GM19324 (cell line): ENCODE measurements at regions not wholly inside any gene's neighbourhood (a gene's known extent, or its start where the extent isn't known, plus 50 kb on each side); places are given as distances from the start of the nearest gene placed in this dataset.

Experiments used
- ATAC-seq: cut with Tn5 transposase; IDR thresholded peaks from one replicate; pipeline ENCODE4 v1.9.1; 2021; ENCODE audit warnings: mild to moderate bottlenecking, moderate library complexity; ENCODE audit not compliant: unreplicated experiment, low FRiP score

DNA sequence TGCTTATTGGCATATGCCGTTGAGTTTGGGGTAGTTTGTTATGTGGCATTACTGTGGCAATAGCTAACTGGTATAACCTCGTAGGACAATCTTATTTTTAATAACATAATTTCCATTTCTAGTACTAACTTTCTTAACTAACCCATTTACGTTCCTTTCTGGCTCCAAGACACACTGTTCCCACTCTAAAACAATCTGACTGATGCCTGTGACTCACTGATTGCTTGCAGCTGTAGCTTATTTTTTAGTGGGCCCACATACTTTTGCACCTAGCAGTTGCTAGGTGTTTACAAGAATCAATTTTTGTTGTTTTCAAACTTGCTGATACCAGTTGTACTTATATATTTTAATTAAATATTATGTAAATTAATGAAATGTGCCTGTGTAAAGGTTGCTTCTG lies 52.2 kb downstream of the FAT3 start:
- ATAC-seq: no peak

DNA sequence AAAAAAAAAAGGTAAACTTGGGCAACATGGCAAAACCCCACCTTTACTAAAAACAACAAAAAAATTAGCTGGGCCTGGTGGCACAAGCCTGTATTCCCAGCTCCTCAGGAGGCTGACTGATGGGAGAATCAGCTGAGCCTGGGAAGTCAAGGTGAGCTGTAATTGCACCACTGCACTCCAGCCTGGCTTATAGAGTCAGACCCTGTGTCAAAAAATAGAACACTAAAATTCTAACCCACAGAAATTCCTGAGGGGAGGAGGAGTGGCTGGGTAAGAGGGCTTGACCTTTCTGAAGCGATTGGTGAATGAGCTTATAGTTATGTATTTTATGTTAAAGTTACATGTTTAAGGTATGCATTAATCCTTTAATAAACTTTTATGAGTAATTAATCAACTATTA lies 53.3 kb downstream of the FAT3 start:
- ATAC-seq: no peak

- no peak for ATAC-seq
These were observed 54.3 kb downstream of the FAT3 start for GRCh38 chr11:92278791-92279433.

GRCh38 chr11:92284107-92284506 lies 59.5 kb downstream of the FAT3 start:
- no peak for ATAC-seq

GRCh38 chr11:92284558-92284957 lies 59.9 kb downstream of the FAT3 start:
- no peak for ATAC-seq

DNA sequence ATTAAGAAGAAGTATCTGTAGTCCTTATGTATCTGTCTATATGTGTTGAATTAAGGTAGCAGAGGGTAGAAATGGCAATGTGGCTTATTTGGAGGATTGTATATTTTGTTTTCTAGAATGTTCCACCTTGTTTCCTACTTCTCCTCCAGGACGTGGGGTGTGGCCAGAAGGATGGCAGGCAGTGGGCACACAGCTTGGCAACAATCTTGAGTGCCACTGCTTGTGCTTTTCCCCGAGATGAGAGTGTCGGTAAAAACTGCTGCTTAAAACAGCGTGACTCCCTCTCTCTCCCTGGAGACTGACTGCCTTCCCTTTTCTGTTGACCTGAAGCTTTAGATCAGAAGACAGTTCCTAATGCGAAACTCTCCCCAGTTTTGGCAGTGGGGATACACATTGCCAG lies 61.2 kb downstream of the FAT3 start:
- no peak for ATAC-seq

GRCh38 chr11:92286709-92287108 lies 62.1 kb downstream of the FAT3 start:
- no peak for ATAC-seq

GRCh38 chr11:92295175-92296137 lies 70.8 kb downstream of the FAT3 start:
- no peak for ATAC-seq

GRCh38 chr11:92296138-92296515 lies 71.5 kb downstream of the FAT3 start:
- no peak for ATAC-seq

DNA sequence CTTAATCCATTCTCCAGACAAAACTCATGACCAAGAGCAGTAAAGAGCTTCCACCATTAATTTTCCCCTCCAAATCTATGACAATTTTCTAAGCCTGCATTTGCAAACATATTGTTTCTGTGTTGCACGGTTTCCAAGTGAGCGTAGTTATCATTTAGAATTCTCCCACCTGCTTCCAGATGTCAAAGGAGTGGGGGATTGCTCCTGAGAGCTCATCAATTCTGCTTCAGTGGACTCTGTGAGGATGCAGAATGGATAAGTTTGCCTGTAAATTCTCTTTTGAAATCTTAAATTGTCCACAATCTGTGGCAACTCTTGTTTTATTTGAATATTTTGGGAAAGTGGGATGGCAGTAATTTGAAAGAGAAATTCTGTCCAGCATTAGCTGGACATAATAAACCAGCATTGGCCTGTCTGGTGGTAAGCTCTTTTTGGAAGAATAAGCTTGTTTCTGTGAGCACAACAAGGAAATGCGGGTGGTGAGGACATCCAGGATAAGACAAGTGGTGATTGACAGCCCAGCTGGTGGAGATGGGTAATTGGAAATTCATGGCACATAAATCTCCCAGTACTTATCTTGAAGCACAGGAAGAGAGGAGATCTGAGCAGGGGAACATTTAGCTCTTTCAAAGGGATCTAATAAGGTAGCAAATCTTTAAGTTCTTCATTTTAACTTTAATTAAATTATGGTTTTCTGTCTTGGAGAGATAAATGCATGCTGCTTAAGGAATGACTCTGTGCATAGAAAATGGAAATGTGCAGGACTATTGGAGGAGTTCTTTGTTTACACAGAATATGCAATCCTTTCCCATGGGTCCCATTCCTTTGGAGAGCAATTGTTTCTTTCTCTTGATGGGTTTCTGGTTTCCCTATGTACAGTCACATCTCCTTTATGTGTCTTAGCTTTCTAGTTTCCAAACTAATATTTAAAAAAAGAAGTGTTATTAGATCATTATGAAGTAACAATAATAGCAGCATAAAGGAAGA lies 73.2 kb downstream of the FAT3 start:
- ATAC-seq: no peak

DNA sequence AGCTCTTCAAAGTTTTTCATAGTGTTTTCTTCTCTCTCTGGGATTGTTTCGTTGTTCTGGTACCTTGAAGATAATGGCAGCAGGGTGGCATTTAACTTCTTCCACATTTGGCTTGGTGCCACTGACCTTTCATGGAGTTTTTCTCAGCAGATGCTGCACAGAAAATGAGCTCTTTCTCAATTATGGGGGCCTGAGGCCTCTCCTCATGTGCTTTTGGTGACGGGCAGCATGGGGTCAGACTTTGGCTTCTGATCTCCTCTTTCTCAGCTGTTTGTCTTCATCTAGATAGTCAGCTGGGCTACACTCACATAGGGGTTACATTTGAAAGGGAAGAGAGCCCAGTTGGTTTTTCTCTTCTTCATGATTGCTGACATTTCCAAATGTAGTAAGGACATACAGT lies 76.3 kb downstream of the FAT3 start:
- no peak for ATAC-seq

DNA sequence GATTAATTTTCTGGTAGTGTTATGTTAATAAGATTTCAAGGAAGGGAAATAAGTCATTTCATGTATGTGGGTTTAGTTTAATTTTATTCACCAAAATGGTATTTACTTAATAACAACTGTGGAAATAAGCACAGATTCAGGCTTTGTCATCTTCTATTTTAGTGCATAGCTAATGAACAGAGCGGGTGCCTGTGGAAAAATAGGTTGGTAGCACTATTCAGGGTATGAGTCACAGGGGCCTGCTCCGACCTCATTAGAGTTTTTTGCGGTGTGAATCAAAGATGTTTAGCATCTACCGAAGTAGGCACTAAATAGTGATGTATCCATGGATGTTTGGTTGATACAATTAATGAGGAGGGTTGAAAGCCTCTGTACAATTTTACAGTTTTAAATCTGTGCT lies 78.2 kb downstream of the FAT3 start:
- ATAC-seq: no peak

DNA sequence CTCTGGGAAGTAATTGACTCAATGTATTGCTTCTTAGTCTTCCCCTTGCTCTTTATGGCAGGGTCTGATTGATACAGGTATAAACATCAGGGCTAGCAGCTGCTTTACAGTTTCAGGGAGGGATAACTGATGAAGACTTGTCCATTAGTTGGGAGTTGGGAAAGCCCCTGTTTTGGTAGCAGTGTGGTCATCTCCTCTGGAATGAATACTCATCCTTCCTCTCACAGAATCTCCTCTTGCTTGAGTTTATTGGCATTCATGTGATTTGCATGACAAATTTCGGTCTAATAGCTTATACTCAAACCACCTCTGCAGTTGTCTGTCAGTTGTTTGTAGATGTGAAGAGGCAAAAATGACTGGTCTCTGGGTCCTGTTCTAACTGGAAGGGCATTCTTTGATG lies 79.7 kb downstream of the FAT3 start:
- no peak for ATAC-seq

DNA sequence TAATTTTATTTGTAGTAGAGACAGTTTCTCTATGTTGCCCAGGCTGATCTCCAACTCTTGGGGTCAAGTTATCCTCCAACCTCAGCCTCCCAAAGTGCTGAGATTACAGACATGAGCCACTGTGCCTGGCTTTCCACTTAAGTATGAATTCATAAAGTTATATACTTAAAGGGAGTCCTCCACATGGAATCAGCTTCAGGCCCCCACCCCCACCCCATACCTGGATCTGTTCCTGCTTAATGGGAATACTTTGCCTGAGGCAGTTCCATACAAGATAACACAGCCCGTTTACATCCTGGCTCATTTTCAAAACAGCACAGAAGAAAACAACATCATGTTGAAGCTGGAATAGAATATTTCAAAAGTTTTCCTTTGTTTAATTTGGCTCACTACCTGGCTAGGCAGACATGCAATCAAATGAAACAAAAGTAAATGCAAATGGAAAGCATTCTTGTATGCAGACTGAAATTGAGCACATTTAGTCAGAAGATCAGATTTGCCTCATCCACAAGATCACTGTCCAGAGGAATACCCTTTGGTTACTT lies 82.4 kb downstream of the FAT3 start:
- ATAC-seq: no peak

GRCh38 chr11:92308366-92308765 lies 83.7 kb downstream of the FAT3 start:
- no peak for ATAC-seq

DNA sequence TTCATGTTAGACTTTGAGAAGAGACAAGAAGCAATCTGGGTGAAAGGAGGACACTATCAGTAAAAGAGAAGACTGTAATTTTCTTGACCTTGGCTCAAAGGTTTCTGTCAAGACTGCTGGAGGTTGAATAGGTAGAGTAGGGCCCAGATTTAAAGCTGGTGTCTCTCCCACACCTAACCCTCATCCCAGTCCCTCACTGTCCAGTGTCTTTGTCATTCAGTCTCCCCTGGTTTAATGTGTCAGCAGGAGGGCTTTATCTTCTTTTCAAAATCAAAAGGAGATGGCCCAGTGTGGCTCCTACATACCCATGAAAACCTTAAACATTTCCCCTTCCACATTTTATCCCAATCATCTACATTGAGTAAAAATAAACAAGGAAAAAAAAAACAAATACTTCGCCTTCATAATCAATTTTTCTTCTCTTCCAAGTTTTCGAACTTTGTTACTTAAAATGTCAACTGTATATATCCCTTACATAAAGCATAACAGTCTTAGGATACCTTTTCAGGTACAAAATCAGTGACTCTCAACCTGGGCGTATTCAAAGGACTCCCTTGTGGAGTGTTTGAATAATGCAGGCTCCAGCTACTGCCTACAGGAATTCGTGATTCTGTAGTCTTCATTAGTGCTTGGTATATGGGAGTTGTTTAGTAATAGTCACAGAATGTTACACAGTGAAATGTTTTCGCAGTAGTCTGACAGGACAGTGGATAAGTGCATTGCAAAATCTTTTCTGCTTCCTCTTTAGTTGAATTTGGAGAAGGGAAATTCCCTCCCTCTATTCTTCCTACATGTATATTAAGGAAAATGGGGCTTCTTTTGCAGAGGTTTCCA lies 87.2 kb downstream of the FAT3 start:
- ATAC-seq: no peak

DNA sequence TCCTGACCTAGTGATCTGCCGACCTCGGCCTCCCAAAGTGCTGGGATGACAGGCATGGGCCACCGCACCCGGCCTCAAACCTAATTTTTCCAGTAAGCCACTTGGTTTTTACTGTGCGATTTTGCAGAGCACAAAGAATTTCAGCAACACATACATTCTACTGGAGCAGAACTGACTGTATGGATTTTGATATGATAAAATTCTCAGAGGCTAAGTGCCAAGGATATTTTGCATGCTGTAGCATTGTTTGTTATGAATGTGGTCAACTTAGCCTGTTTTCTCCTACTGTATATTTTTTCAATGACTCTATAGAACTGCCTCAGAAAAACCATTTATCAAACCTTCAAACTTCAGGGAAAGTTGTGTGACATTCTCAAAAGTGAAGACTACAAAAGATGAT lies 89.2 kb downstream of the FAT3 start:
- ATAC-seq: no peak

DNA sequence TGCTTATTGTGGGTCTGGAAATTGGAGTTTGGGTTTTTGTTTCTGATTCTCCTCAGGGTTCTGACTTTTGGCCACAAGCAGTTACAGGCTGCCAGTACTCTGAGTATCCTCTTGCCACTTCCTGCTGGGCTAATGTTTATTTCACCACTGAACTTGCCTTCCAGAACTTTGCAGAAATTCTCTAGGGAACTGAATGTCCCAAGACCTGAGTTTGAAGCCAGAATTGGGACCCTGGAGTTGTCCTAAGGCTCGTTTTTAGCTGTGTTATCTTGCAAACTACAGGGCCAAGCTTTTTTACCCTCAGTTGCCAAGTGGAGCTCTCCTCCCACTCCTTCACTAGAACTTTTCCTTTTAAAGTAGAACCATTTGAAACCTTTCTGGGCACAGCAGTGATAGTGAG lies 89.9 kb downstream of the FAT3 start:
- no peak for ATAC-seq

DNA sequence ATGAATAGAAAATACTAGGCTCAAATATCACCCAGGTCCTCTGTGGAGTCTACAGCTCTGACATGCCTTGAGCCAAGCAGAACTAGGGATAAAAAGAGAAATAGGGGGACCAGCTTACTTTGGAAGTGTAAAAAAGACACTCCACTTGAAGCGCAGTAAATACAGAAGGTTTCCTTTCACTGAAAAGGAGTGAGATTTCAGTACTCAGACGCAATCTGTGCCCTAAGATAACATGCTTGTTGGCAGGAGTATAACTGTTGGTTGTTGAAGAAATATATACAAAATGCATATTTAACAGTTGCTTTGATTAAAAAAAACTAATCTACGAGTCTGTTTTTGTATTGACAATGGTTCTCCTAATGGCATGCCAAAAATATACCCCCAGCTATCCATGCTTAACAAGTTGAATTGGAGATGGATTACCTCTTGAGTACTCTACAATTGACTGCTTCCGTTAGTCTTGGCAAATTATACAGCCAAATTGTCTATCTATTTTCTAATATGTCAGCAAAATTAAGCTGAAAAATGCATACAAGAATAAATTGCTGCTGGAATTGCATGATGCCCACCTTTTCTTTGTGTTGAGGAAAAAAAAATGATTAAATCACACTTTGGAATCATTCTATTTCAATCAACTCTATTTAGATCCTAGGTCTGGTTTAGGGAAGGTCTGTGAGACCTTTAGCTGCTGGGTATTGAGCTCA lies 91.6 kb downstream of the FAT3 start:
- no peak for ATAC-seq
